ENCODE measurements at regions not wholly inside any gene's neighbourhood (a gene's known extent, or its start where the extent isn't known, plus 50 kb on each side); places are given as distances from the start of the nearest gene placed in this dataset.

GRCh38 chr21:20646431-20647165 lies 351.6 kb upstream of the NCAM2 start:
- no peak for DNase-seq (ENCODE audit: low spot score)

GRCh38 chr21:20647607-20648006 lies 350.6 kb upstream of the NCAM2 start:
- DNase-seq (ENCODE audit: low spot score) = no peak

GRCh38 chr21:20649231-20649630 lies 349.0 kb upstream of the NCAM2 start:
- DNase-seq (ENCODE audit: low spot score) = no peak

GRCh38 chr21:20652846-20653245 lies 345.4 kb upstream of the NCAM2 start:
- DNase-seq (ENCODE audit: low spot score) = no peak

- no peak for DNase-seq (ENCODE audit: low spot score)
Measured at GRCh38 chr21:20661246-20661645, 337.0 kb upstream of the NCAM2 start.

- no peak for DNase-seq (ENCODE audit: low spot score)
Measured at GRCh38 chr21:20661745-20662422, 336.3 kb upstream of the NCAM2 start.

GRCh38 chr21:20662514-20662913 lies 335.7 kb upstream of the NCAM2 start:
- no peak for DNase-seq (ENCODE audit: low spot score)

GRCh38 chr21:20667931-20668330 lies 330.3 kb upstream of the NCAM2 start:
- no peak for DNase-seq (ENCODE audit: low spot score)

- DNase-seq (ENCODE audit: low spot score) = no peak
Measured at GRCh38 chr21:20685475-20685874, 312.7 kb upstream of the NCAM2 start.

- DNase-seq (ENCODE audit: low spot score) = no peak
Measured at GRCh38 chr21:20698585-20698984, 299.6 kb upstream of the NCAM2 start.

- no peak for DNase-seq (ENCODE audit: low spot score)
Measured at GRCh38 chr21:20701235-20701634, 297.0 kb upstream of the NCAM2 start.

- DNase-seq (ENCODE audit: low spot score) = no peak
Measured at GRCh38 chr21:20703112-20703767, 295.0 kb upstream of the NCAM2 start.

GRCh38 chr21:20720623-20721022 lies 277.6 kb upstream of the NCAM2 start:
- no peak for DNase-seq (ENCODE audit: low spot score)

GRCh38 chr21:20721151-20721550 lies 277.1 kb upstream of the NCAM2 start:
- no peak for DNase-seq (ENCODE audit: low spot score)

GRCh38 chr21:20728691-20729090 lies 269.5 kb upstream of the NCAM2 start:
- no peak for DNase-seq (ENCODE audit: low spot score)

GRCh38 chr21:20729376-20729775 lies 268.8 kb upstream of the NCAM2 start:
- no peak for DNase-seq (ENCODE audit: low spot score)

- no peak for DNase-seq (ENCODE audit: low spot score)
Measured at GRCh38 chr21:20730441-20730840, 267.8 kb upstream of the NCAM2 start.

- no peak for DNase-seq (ENCODE audit: low spot score)
Measured at GRCh38 chr21:20735257-20735656, 263.0 kb upstream of the NCAM2 start.

GRCh38 chr21:20737227-20737913 lies 260.8 kb upstream of the NCAM2 start:
- DNase-seq (ENCODE audit: low spot score) = no peak

- no peak for DNase-seq (ENCODE audit: low spot score)
Measured at GRCh38 chr21:20739421-20739820, 258.8 kb upstream of the NCAM2 start.

GRCh38 chr21:20741445-20741844 lies 256.8 kb upstream of the NCAM2 start:
- no peak for DNase-seq (ENCODE audit: low spot score)

- no peak for DNase-seq (ENCODE audit: low spot score)
Measured at GRCh38 chr21:20760221-20760620, 238.0 kb upstream of the NCAM2 start.

- DNase-seq (ENCODE audit: low spot score) = no peak
Measured at GRCh38 chr21:20774737-20775136, 223.5 kb upstream of the NCAM2 start.
